ENCODE measurements at regions not wholly inside any gene's neighbourhood (a gene's known extent, or its start where the extent isn't known, plus 50 kb on each side); places are given as distances from the start of the nearest gene placed in this dataset.

DNA sequence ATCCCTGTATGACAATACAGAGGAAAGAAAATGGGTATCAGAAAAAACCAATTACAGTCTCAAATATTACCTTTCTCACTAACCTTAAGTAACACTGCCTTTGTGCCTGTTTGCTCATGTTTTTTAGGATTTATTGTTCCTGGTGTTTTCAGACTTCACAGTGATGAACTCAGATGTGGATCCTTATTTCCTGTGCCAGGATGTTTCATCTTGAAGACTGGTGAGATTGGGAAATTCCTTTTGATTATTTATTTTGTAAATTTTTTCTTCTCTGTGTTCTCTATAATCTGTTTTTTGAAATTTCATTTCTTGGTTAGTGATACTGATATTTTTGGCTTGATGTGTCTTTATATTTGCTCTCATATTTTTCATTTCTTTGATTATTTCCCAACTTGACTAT lies 142.4 kb upstream of the GRIN3A start:
- TF ChIP-seq, protein P1, sequence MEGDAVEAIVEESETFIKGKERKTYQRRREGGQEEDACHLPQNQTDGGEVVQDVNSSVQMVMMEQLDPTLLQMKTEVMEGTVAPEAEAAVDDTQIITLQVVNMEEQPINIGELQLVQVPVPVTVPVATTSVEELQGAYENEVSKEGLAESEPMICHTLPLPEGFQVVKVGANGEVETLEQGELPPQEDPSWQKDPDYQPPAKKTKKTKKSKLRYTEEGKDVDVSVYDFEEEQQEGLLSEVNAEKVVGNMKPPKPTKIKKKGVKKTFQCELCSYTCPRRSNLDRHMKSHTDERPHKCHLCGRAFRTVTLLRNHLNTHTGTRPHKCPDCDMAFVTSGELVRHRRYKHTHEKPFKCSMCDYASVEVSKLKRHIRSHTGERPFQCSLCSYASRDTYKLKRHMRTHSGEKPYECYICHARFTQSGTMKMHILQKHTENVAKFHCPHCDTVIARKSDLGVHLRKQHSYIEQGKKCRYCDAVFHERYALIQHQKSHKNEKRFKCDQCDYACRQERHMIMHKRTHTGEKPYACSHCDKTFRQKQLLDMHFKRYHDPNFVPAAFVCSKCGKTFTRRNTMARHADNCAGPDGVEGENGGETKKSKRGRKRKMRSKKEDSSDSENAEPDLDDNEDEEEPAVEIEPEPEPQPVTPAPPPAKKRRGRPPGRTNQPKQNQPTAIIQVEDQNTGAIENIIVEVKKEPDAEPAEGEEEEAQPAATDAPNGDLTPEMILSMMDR (IDR thresholded peaks at IDR 0.05; ENCODE audit: poor library complexity, severe bottlenecking): no peak
- no peak for TF ChIP-seq MXI1 (conservative IDR thresholded peaks at IDR 0.05; ENCODE audit: poor library complexity, severe bottlenecking)
- TF ChIP-seq EP300 (conservative IDR thresholded peaks at IDR 0.05; ENCODE audit: poor library complexity, severe bottlenecking): no peak
- no peak for TF ChIP-seq EZH2 (IDR thresholded peaks at IDR 0.05; ENCODE audit: borderline replicate concordance, insufficient read depth, low read length, poor library complexity, severe bottlenecking)
- TF ChIP-seq, protein P2, sequence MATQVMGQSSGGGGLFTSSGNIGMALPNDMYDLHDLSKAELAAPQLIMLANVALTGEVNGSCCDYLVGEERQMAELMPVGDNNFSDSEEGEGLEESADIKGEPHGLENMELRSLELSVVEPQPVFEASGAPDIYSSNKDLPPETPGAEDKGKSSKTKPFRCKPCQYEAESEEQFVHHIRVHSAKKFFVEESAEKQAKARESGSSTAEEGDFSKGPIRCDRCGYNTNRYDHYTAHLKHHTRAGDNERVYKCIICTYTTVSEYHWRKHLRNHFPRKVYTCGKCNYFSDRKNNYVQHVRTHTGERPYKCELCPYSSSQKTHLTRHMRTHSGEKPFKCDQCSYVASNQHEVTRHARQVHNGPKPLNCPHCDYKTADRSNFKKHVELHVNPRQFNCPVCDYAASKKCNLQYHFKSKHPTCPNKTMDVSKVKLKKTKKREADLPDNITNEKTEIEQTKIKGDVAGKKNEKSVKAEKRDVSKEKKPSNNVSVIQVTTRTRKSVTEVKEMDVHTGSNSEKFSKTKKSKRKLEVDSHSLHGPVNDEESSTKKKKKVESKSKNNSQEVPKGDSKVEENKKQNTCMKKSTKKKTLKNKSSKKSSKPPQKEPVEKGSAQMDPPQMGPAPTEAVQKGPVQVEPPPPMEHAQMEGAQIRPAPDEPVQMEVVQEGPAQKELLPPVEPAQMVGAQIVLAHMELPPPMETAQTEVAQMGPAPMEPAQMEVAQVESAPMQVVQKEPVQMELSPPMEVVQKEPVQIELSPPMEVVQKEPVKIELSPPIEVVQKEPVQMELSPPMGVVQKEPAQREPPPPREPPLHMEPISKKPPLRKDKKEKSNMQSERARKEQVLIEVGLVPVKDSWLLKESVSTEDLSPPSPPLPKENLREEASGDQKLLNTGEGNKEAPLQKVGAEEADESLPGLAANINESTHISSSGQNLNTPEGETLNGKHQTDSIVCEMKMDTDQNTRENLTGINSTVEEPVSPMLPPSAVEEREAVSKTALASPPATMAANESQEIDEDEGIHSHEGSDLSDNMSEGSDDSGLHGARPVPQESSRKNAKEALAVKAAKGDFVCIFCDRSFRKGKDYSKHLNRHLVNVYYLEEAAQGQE (IDR thresholded peaks at IDR 0.05; ENCODE audit: borderline replicate concordance): no peak

All from neural cell (in vitro differentiated cells).